ENCODE measurements at regions not wholly inside any gene's neighbourhood (a gene's known extent, or its start where the extent isn't known, plus 50 kb on each side); places are given as distances from the start of the nearest gene placed in this dataset.

- peak; percentile 23 to 38 for ATAC-seq
- Mint-ChIP-seq H3K27me3 (ENCODE audit: low read depth) (peaks cover 4% of the 10 kb centered on the region), H3K4me1 (ENCODE audit: low read depth) (no peaks in the 10 kb centered on the region), H3K9me3 (no peaks in the 10 kb centered on the region), H3K36me3 (ENCODE audit: insufficient read depth) (no peaks in the 10 kb centered on the region), H3K4me3 (no peak overlapping the region)
- DNase-seq, result no peak
Measured at GRCh38 chr14:23831596-23831995, 122.0 kb upstream of the DHRS4 start.

GRCh38 chr14:23861666-23862065, 91.9 kb upstream of the DHRS4 start:
- H3K36me3 Mint-ChIP-seq (ENCODE audit: insufficient read depth), result no peaks in the 10 kb centered on the region
- H3K4me1 Mint-ChIP-seq (ENCODE audit: low read depth), result no peaks in the 10 kb centered on the region
- DNase-seq (no peak), ATAC-seq (no peak)
- H3K27me3 Mint-ChIP-seq (ENCODE audit: low read depth), result peaks cover 14% of the 10 kb centered on the region
- H3K4me3 Mint-ChIP-seq, result no peak overlapping the region
- H3K9me3 Mint-ChIP-seq, result no peaks in the 10 kb centered on the region

- no peak for ATAC-seq
- no peak for DNase-seq
- H3K27me3 Mint-ChIP-seq (ENCODE audit: low read depth), result peaks cover 18% of the 10 kb centered on the region
- no peaks in the 10 kb centered on the region for H3K4me1 Mint-ChIP-seq (ENCODE audit: low read depth)
- H3K9me3 Mint-ChIP-seq, result no peaks in the 10 kb centered on the region
- H3K4me3 Mint-ChIP-seq, result no peak overlapping the region
- H3K36me3 Mint-ChIP-seq (ENCODE audit: insufficient read depth), result no peaks in the 10 kb centered on the region
Measured at GRCh38 chr14:23862513-23862912, 91.1 kb upstream of the DHRS4 start.

- Mint-ChIP-seq H3K4me1 (ENCODE audit: low read depth) (no peaks in the 10 kb centered on the region), H3K4me3 (no peak overlapping the region), H3K9me3 (no peaks in the 10 kb centered on the region), H3K27me3 (ENCODE audit: low read depth) (peaks cover 22% of the 10 kb centered on the region), H3K36me3 (ENCODE audit: insufficient read depth) (no peaks in the 10 kb centered on the region)
- DNase-seq, result no peak
- no peak for ATAC-seq
Measured at GRCh38 chr14:23863836-23864235, 89.7 kb upstream of the DHRS4 start.

GRCh38 chr14:23864259-23864658, 89.3 kb upstream of the DHRS4 start:
- no peaks in the 10 kb centered on the region for H3K36me3 Mint-ChIP-seq (ENCODE audit: insufficient read depth)
- no peaks in the 10 kb centered on the region for H3K9me3 Mint-ChIP-seq
- no peak for ATAC-seq
- DNase-seq, result no peak
- peaks cover 23% of the 10 kb centered on the region for H3K27me3 Mint-ChIP-seq (ENCODE audit: low read depth)
- no peaks in the 10 kb centered on the region for H3K4me1 Mint-ChIP-seq (ENCODE audit: low read depth)
- H3K4me3 Mint-ChIP-seq, result no peak overlapping the region

- Mint-ChIP-seq H3K36me3 (ENCODE audit: insufficient read depth) (no peaks in the 10 kb centered on the region), H3K9me3 (no peaks in the 10 kb centered on the region), H3K27me3 (ENCODE audit: low read depth) (peaks cover 23% of the 10 kb centered on the region), H3K4me3 (no peak overlapping the region), H3K4me1 (ENCODE audit: low read depth) (no peaks in the 10 kb centered on the region)
- no peak for DNase-seq
- no peak for ATAC-seq
Measured at GRCh38 chr14:23864861-23865260, 88.7 kb upstream of the DHRS4 start.

GRCh38 chr14:23865502-23865901, 88.1 kb upstream of the DHRS4 start:
- H3K4me3 Mint-ChIP-seq, result no peak overlapping the region
- no peaks in the 10 kb centered on the region for H3K4me1 Mint-ChIP-seq (ENCODE audit: low read depth)
- DNase-seq (no peak), ATAC-seq (no peak)
- no peaks in the 10 kb centered on the region for H3K36me3 Mint-ChIP-seq (ENCODE audit: insufficient read depth)
- H3K9me3 Mint-ChIP-seq, result no peaks in the 10 kb centered on the region
- peaks cover 22% of the 10 kb centered on the region for H3K27me3 Mint-ChIP-seq (ENCODE audit: low read depth)

GRCh38 chr14:23866269-23866668, 87.3 kb upstream of the DHRS4 start:
- Mint-ChIP-seq H3K4me1 (ENCODE audit: low read depth) (no peaks in the 10 kb centered on the region), H3K9me3 (no peaks in the 10 kb centered on the region), H3K36me3 (ENCODE audit: insufficient read depth) (no peaks in the 10 kb centered on the region), H3K4me3 (no peak overlapping the region), H3K27me3 (ENCODE audit: low read depth) (peaks cover 22% of the 10 kb centered on the region)
- DNase-seq (no peak), ATAC-seq (no peak)

GRCh38 chr14:23869078-23869719, 84.4 kb upstream of the DHRS4 start:
- Mint-ChIP-seq H3K9me3 (no peaks in the 10 kb centered on the region), H3K4me1 (ENCODE audit: low read depth) (no peaks in the 10 kb centered on the region), H3K27me3 (ENCODE audit: low read depth) (peaks cover 24% of the 10 kb centered on the region), H3K36me3 (ENCODE audit: insufficient read depth) (no peaks in the 10 kb centered on the region), H3K4me3 (no peak overlapping the region)
- DNase-seq, result no peak
- ATAC-seq, result no peak

- DNase-seq, result no peak
- H3K9me3 Mint-ChIP-seq, result no peaks in the 10 kb centered on the region
- ATAC-seq, result no peak
- H3K27me3 Mint-ChIP-seq (ENCODE audit: low read depth), result peaks cover 14% of the 10 kb centered on the region
- no peak overlapping the region for H3K4me3 Mint-ChIP-seq
- no peaks in the 10 kb centered on the region for H3K4me1 Mint-ChIP-seq (ENCODE audit: low read depth)
- H3K36me3 Mint-ChIP-seq (ENCODE audit: insufficient read depth), result no peaks in the 10 kb centered on the region
Measured at GRCh38 chr14:23876160-23876750, 77.3 kb upstream of the DHRS4 start.

GRCh38 chr14:23877111-23877510, 76.5 kb upstream of the DHRS4 start:
- no peaks in the 10 kb centered on the region for H3K36me3 Mint-ChIP-seq (ENCODE audit: insufficient read depth)
- H3K27me3 Mint-ChIP-seq (ENCODE audit: low read depth), result peaks cover 14% of the 10 kb centered on the region
- DNase-seq, result no peak
- ATAC-seq, result peak; percentile 29 to 67
- H3K9me3 Mint-ChIP-seq, result no peaks in the 10 kb centered on the region
- no peaks in the 10 kb centered on the region for H3K4me1 Mint-ChIP-seq (ENCODE audit: low read depth)
- no peak overlapping the region for H3K4me3 Mint-ChIP-seq

GRCh38 chr14:23877538-23878180, 75.9 kb upstream of the DHRS4 start:
- H3K4me1 Mint-ChIP-seq (ENCODE audit: low read depth), result no peaks in the 10 kb centered on the region
- no peak for DNase-seq
- no peak overlapping the region for H3K4me3 Mint-ChIP-seq
- no peaks in the 10 kb centered on the region for H3K9me3 Mint-ChIP-seq
- H3K27me3 Mint-ChIP-seq (ENCODE audit: low read depth), result peaks cover 14% of the 10 kb centered on the region
- H3K36me3 Mint-ChIP-seq (ENCODE audit: insufficient read depth), result no peaks in the 10 kb centered on the region
- peak; percentile 68 to 69 for ATAC-seq

- no peaks in the 10 kb centered on the region for H3K36me3 Mint-ChIP-seq (ENCODE audit: insufficient read depth)
- peaks cover 5% of the 10 kb centered on the region for H3K27me3 Mint-ChIP-seq (ENCODE audit: low read depth)
- ATAC-seq (no peak), DNase-seq (no peak)
- no peak overlapping the region for H3K4me3 Mint-ChIP-seq
- no peaks in the 10 kb centered on the region for H3K9me3 Mint-ChIP-seq
- H3K4me1 Mint-ChIP-seq (ENCODE audit: low read depth), result no peaks in the 10 kb centered on the region
Measured at GRCh38 chr14:23881282-23881681, 72.3 kb upstream of the DHRS4 start.

- no peak overlapping the region for H3K4me3 Mint-ChIP-seq
- peaks cover 4% of the 10 kb centered on the region for H3K9me3 Mint-ChIP-seq
- DNase-seq (no peak), ATAC-seq (no peak)
- peaks cover 6% of the 10 kb centered on the region for H3K27me3 Mint-ChIP-seq (ENCODE audit: low read depth)
- H3K36me3 Mint-ChIP-seq (ENCODE audit: insufficient read depth), result no peaks in the 10 kb centered on the region
- H3K4me1 Mint-ChIP-seq (ENCODE audit: low read depth), result no peaks in the 10 kb centered on the region
Measured at GRCh38 chr14:23883684-23884540, 69.7 kb upstream of the DHRS4 start.
